GM12878 (cell line): ENCODE measurements at regions not wholly inside any gene's neighbourhood (a gene's known extent, or its start where the extent isn't known, plus 50 kb on each side); places are given as distances from the start of the nearest gene placed in this dataset.
"Not testable (repeated sequence)": the region's sequence is repeated elsewhere in the genome, so short reads cannot be mapped to it uniquely, and the experiment has no call there.

Experiments
- ATAC-seq: fragments of 200-7000 bp; cut with Tn5 transposase; 3 replicates; pipeline ENCODE4 v1.9.1; 2020; ENCODE audit warnings: mild to moderate bottlenecking, moderate library complexity
- BruUV-seq: library from RNA; stranded (reverse); fragments of 400-500 nt; replicated peaks from 2 replicates; lab custom pipeline; 2021; lab: Mats Ljungman, UMichigan
- CTCF ChIA-PET: fragments of 300-600 bp; sonication (Branson Sonifier 250); formaldehyde crosslinking; extraction: SDS; loops from one replicate; lab custom pipeline; 2021; ENCODE audit warnings: inconsistent platforms; lab: Yijun Ruan, JAX
- POLR2A ChIA-PET: fragments of 350-600 bp; formaldehyde crosslinking; extraction: SDS; loops from one replicate; lab custom pipeline; 2021; ENCODE audit warnings: inconsistent platforms; lab: Charles Lee
- RAD21 ChIA-PET: fragments of 300-600 bp; sonication (Branson Sonifier 250); formaldehyde crosslinking; loops from one replicate; lab custom pipeline; 2023; ENCODE audit warnings: antibody characterized with exemption; ENCODE audit not compliant: unreplicated experiment; lab: Charles Lee
- SMC1A ChIA-PET: fragments of 300-600 bp; sonication (Branson Sonifier 250); formaldehyde crosslinking; loops from one replicate; lab custom pipeline; 2023; ENCODE audit not compliant: unreplicated experiment, uncharacterized antibody; lab: Charles Lee
- DNase-seq: peaks from one replicate; pipeline ENCODE4 v3.0.0-alpha.2; 2011; ENCODE audit warnings: low read depth, low spot score
- FAIRE-seq: peaks from 3 replicates; lab custom pipeline; 2011; peaks lifted over from hg19 to GRCh38; lab: Jason Lieb, UNC
- H2AFZ ChIP-seq: 2 replicates; pipeline ENCODE4 v1.6.0; 2011; ENCODE audit warnings: low read depth, low read length, control low read depth; ENCODE audit not compliant: control insufficient read depth
- H3K27ac ChIP-seq: 2 replicates; pipeline ENCODE4 v1.5.1; 2011; ENCODE audit warnings: control low read depth; ENCODE audit not compliant: control insufficient read depth, insufficient read depth
- H3K27me3 ChIP-seq, 2 experiments: replicated peaks in 1 of 2; 2 replicates each; pipeline versions ENCODE4 v1.6.0 to v1.6.1; 2011; ENCODE audit warnings: low read length in 1 of 2; ENCODE audit not compliant: control insufficient read depth in 2 of 2, insufficient read depth in 2 of 2
- H3K36me3 ChIP-seq, 2 experiments: 2 replicates each; pipeline ENCODE4 v1.5.1; 2011; ENCODE audit warnings: low read length in 1 of 2; ENCODE audit not compliant: control insufficient read depth in 2 of 2, insufficient read depth in 2 of 2
- H3K4me1 ChIP-seq: 2 replicates; pipeline ENCODE4 v1.6.1; 2011; ENCODE audit warnings: mild to moderate bottlenecking, low read length, moderate library complexity, mixed read lengths; ENCODE audit not compliant: control insufficient read depth, insufficient read depth
- H3K4me2 ChIP-seq: 2 replicates; pipeline ENCODE4 v1.6.0; 2011; ENCODE audit warnings: control low read depth; ENCODE audit not compliant: control insufficient read depth, insufficient read depth
- H3K4me3 ChIP-seq: fragments of 200-600 bp; sonication (generic); 2 replicates; pipeline ENCODE4 v1.5.1; 2016
- H3K79me2 ChIP-seq: 2 replicates; pipeline ENCODE4 v1.6.0; 2011; ENCODE audit warnings: low read length; ENCODE audit not compliant: control insufficient read depth, insufficient read depth
- H3K9ac ChIP-seq: 2 replicates; pipeline ENCODE4 v1.8.0; 2011; ENCODE audit warnings: low read length, control low read depth, mixed read lengths; ENCODE audit not compliant: control insufficient read depth, insufficient read depth
- H3K9me3 ChIP-seq: replicated peaks from 3 replicates; pipeline ENCODE4 v1.5.1; 2011; ENCODE audit warnings: mild to moderate bottlenecking, low read length; ENCODE audit not compliant: control insufficient read depth, insufficient read depth
- H4K20me1 ChIP-seq: 2 replicates; pipeline ENCODE4 v1.6.0; 2011; ENCODE audit not compliant: control insufficient read depth, insufficient read depth
- KLF5 ChIP-seq: fragments of 450-650 bp; IDR thresholded peaks from 2 replicates; pipeline ENCODE4 v1.6.1; 2014; ENCODE audit warnings: mild to moderate bottlenecking; ENCODE audit not compliant: partially characterized antibody
- NR2C1 ChIP-seq: fragments of 450-650 bp; IDR thresholded peaks from 2 replicates; pipeline ENCODE4 v1.6.1; 2017; ENCODE audit warnings: antibody characterized with exemption, mild to moderate bottlenecking, moderate library complexity
- YBX1 ChIP-seq: fragments of 450-650 bp; IDR thresholded peaks from 2 replicates; pipeline ENCODE4 v1.6.1; 2016; ENCODE audit warnings: antibody characterized with exemption
- ZBTB40 ChIP-seq: fragments of 450-650 bp; IDR thresholded peaks from 2 replicates; pipeline ENCODE4 v1.6.1; 2016; ENCODE audit warnings: mild to moderate bottlenecking, moderate library complexity, borderline replicate concordance
- WGBS: methylation state at CpG from one replicate; pipeline ENCODE4 v1.1.6; 2016; ENCODE audit warnings: low lambda C conversion rate; ENCODE audit not compliant: insufficient replicate concordance, insufficient coverage; ENCODE audit errors: missing lambda C conversion rate; 5-methylcytosine and 5-hydroxymethylcytosine counted together
- in situ Hi-C: fragments of 300-500 bp; cut with MboI; formaldehyde crosslinking; loops from 9 replicates; pipeline ENCODE4 v1.14.3; 2018; ENCODE audit warnings: mixed read lengths
- intact Hi-C: fragments of 100-400 bp; cut with micrococcal nuclease; formaldehyde crosslinking; loops from one replicate; pipeline ENCODE4 v1.14.2; 2022; ENCODE audit not compliant: unreplicated experiment
- TF ChIP-seq, protein P1 (sequence below): IDR thresholded peaks from 2 replicates; pipeline ENCODE4 v1.6.1; 2012; ENCODE audit warnings: mild to moderate bottlenecking, low read depth, low read length

DNA sequence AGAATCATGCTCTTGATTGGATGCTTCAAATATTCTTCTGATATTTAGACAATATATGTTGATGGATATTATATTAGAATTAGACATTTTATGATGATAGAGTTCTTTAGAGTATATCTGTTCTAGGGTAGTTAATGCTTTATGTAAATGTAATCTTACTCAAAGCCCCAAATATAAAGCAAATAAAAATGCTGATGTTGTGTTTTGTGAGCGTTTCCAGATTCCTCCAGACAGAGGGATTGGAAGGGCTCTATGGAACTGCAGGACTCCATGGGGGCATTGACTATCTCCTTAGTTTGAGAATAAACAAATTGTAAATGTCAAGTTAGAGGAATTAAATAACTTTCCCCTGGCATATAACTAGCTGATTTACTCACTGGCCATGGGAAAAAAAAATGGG, 184.5 kb downstream of the MRPS30 start (continued):
- TF ChIP-seq ZBTB40 (no peak), YBX1 (no peak), NR2C1 (no peak)

- Histone ChIP-seq H3K36me3 (no peaks in the 10 kb centered on the region), H3K4me2 (no peak overlapping the region), H3K79me2 (no peaks in the 10 kb centered on the region), H4K20me1 (no peaks in the 10 kb centered on the region), H2AFZ (no peak overlapping the region), H3K27me3 (no peaks in the 10 kb centered on the region), H3K4me3 (no peak overlapping the region), H3K9ac (no peak overlapping the region), H3K9me3 (no peaks in the 10 kb centered on the region)
- ChIA-PET CTCF (no interaction called here), POLR2A (no interaction called here)
- BruUV-seq: no TSS peak
- in situ Hi-C loops: no loop called here
- intact Hi-C loops: no loop called here
- ATAC-seq (no peak), FAIRE-seq (no peak)
- no peak for TF ChIP-seq KLF5
- TF ChIP-seq, protein P1, sequence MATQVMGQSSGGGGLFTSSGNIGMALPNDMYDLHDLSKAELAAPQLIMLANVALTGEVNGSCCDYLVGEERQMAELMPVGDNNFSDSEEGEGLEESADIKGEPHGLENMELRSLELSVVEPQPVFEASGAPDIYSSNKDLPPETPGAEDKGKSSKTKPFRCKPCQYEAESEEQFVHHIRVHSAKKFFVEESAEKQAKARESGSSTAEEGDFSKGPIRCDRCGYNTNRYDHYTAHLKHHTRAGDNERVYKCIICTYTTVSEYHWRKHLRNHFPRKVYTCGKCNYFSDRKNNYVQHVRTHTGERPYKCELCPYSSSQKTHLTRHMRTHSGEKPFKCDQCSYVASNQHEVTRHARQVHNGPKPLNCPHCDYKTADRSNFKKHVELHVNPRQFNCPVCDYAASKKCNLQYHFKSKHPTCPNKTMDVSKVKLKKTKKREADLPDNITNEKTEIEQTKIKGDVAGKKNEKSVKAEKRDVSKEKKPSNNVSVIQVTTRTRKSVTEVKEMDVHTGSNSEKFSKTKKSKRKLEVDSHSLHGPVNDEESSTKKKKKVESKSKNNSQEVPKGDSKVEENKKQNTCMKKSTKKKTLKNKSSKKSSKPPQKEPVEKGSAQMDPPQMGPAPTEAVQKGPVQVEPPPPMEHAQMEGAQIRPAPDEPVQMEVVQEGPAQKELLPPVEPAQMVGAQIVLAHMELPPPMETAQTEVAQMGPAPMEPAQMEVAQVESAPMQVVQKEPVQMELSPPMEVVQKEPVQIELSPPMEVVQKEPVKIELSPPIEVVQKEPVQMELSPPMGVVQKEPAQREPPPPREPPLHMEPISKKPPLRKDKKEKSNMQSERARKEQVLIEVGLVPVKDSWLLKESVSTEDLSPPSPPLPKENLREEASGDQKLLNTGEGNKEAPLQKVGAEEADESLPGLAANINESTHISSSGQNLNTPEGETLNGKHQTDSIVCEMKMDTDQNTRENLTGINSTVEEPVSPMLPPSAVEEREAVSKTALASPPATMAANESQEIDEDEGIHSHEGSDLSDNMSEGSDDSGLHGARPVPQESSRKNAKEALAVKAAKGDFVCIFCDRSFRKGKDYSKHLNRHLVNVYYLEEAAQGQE: no peak
- TF ChIP-seq, all 136 proteins: peak for 0
- SMC1A ChIA-PET: interaction anchor here (1.1 kb wide), 1 partner anchor 8 kb away, joined by 3 read pairs; no protein-coding TSS in a partner anchor
- no peak for DNase-seq
- Histone ChIP-seq H3K4me1 (no peaks in the 10 kb centered on the region), H3K27ac (no peak overlapping the region)
- 89% methylated on average over 1 of the region's 1 CpG for WGBS
- RAD21 ChIA-PET: no interaction called here
Measured at GRCh38 chr5:44997506-44997905, 188.8 kb downstream of the MRPS30 start.

DNA sequence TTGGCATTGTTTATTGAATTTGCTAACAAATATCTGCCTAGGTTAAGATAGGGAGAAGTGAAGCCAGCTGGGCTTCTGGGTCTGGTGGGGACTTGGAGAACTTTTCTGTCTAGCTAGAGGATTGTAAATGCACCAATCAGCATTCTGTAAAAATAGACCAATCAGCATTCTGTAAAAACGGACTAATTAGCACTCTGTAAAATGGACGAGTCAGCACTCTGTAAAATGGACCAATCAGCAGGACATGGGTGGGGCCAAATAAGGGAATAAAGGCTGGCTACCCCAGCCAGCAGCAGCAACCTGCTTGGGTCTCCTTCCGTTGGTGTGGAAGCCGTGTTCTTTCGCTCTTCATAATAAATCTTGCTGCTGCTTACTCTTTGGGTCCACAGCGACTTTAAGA, 198.4 kb downstream of the MRPS30 start:
- H3K79me2 ChIP-seq, POLR2A ChIA-PET, H3K4me3 ChIP-seq, DNase-seq, H3K9ac ChIP-seq, BruUV-seq, SMC1A ChIA-PET, H3K27me3 ChIP-seq, H4K20me1 ChIP-seq, H2AFZ ChIP-seq, intact Hi-C loops, FAIRE-seq, in situ Hi-C loops, CTCF ChIA-PET, ATAC-seq, H3K36me3 ChIP-seq, H3K4me2 ChIP-seq, H3K9me3 ChIP-seq, H3K4me1 ChIP-seq, H3K27ac ChIP-seq, RAD21 ChIA-PET: not testable (repeated sequence)
- 43% methylated on average over 6 of the region's 6 CpGs for WGBS
